T47D (cell line): ENCODE measurements at regions not wholly inside any gene's neighbourhood (a gene's known extent, or its start where the extent isn't known, plus 50 kb on each side); places are given as distances from the start of the nearest gene placed in this dataset.

Experiments
- DNase-seq, 2 experiments: peaks; one replicate each; pipeline versions ENCODE4 v3.0.0 to v3.0.0-alpha.2; 2011 to 2012; ENCODE audit warnings: low read depth in 1 of 2, low spot score in 1 of 2
- JUND ChIP-seq: IDR thresholded peaks from 2 replicates; pipeline ENCODE4 v1.6.1; 2012; ENCODE audit warnings: low read depth
- in situ Hi-C: cut with HindIII; loops from 2 replicates; pipeline ENCODE4 v1.10.0; 2016; ENCODE audit warnings: low sequenced_read_pairs, low pct_unique_long_range_greater_than_20kb

DNA sequence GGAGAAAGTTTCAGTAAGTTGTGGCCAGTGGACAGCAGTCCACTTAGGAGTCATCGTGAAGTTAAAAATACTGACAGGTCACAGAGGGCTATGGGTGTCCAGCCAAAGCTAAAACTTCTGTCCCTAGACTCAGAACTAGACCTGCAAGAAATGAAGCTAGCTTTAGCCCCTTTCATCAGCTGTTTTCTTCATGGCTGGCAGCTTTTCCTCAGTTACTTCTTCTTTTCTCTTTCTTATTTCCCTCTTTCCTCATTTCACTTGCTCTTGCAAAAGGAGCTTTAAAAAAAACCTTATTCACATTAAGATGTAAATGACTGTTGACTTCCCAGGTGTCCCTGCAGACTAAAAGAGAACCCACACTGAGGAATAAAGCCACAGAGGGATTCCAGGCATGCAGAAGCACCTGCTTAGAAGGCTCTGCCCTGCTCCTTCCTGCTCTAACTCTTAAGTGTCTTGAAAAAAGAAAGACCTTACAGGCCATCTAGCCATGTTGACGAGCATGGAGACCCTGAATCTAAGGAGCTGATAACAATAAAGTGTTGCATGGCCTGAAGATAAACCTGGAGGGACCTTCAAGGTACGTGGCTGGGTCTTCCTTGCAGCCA is 69.7 kb upstream of the CCND2 start:
- DNase-seq = no peak
- in situ Hi-C loops = no loop called here
- no peak for TF ChIP-seq JUND

DNA sequence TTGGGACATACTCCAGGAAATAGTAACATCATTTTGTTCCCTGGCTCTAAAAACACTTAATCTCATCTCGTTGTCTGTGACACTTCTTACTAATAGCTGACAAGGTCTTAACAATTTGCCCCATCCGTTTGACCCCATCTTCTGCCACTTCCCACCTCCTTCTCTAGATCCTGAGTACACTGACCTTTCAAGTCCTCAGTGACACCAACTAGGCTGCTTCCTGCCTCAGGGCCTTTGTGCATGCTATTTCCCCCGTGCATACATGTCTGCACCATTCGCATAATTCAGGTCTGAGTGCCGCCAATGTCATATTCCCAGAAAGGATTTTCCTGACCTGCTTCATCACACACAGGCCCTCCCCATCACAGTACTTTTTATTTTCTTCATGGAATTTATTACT is 70.6 kb upstream of the CCND2 start:
- no peak for DNase-seq

DNA sequence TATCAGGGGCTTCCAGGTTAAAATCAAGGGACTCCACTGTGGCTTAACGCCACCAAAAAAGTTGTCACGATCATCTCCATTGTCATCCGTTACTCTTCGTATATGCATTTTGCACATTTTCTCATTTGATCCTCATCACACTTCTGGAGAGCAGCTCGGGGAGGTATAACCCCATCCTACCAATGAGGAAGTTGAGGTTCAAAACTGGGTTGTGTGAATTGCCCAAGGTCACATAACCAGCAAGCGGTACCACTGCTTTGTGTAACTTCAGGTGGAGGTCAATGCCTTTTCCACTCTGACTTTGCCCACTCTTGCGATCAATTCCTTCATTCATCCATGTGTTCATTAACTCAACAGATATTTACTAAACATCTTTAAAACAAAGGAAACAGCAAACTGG is 71.1 kb upstream of the CCND2 start:
- no peak for DNase-seq
- in situ Hi-C loops = no loop called here

More for the DNA sequence above, 70.6 kb upstream of the CCND2 start:
- in situ Hi-C loops = no loop called here
- TF ChIP-seq JUND = no peak

DNA sequence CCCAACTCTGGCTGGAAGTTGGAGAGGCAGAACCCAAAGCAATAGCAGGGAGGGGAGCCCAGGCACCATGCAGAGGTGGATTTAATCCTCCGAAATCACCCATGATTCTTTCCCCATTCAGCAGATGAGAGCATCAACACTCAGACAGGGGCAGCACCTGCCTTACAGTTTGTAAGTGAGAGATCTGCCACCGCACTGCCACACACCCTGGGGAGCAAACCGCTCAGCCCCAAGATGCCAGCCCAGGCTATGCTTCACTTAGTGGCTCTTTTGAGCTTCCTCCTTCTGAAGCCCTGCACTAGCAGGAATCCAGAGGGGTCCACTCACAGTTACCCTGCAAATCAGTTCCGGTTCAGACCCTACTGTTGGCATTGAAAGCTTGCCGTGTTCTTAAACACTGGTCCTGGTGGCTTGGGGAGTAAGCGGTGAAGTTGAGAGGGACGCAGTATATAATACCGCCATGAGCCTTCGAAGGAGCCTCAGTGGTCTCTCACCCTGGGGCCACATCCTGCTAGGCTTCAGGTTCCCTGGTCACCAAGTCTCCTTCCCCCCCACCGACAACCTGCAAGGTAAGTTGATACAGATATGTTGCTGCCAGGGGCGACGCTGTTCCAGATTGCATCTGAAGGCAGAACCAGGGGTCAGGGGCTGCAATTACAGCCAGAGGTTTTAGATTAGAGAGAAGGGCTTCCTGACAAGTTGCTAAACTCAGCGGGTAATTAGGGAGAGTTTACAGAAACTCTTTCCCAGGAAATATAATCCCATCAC is 72.0 kb upstream of the CCND2 start:
- no peak for TF ChIP-seq JUND
- DNase-seq = no peak
- in situ Hi-C loops = no loop called here

More for the DNA sequence above, 71.1 kb upstream of the CCND2 start:
- TF ChIP-seq JUND = no peak

DNA sequence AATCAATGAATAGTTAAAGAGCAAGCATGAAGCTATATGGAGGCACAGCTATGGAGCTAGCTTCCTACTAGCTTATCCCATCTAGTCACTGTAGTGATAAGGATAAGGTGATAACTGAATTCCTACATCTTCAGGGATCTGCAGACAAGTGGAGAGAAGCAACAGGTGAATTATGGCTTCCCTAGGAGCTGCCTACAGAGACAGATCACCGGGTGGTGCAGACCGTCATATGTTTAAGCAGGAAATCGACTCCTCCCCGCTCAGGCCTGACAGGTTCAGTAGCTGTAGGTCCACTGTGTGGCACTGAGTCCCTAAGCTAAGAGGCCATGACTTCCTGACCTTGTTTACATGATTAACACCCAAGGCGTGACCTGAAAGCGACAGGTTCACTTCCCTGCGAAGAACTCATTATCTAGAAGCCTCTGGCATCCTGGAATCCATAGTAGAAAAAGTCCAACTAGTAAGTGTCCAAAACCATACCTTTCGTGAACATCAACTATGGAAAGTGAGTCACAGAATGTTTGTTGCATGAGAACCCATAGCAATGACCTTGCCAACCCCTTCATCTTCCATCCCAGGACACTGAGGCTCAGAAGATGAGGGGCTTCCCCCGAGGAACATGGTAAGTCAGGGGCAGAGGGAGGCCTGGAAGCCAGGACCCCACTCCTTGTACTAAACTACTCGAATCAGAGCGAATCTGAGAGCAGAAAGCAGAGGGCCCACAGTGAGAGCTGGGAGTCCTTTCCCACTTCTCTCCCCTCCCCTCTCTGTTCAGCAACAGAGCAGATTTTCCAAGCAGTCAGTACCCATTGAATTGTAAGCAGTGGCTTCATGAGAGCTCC is 75.4 kb upstream of the CCND2 start:
- in situ Hi-C loops = no loop called here
- no peak for DNase-seq
- TF ChIP-seq JUND = no peak

DNA sequence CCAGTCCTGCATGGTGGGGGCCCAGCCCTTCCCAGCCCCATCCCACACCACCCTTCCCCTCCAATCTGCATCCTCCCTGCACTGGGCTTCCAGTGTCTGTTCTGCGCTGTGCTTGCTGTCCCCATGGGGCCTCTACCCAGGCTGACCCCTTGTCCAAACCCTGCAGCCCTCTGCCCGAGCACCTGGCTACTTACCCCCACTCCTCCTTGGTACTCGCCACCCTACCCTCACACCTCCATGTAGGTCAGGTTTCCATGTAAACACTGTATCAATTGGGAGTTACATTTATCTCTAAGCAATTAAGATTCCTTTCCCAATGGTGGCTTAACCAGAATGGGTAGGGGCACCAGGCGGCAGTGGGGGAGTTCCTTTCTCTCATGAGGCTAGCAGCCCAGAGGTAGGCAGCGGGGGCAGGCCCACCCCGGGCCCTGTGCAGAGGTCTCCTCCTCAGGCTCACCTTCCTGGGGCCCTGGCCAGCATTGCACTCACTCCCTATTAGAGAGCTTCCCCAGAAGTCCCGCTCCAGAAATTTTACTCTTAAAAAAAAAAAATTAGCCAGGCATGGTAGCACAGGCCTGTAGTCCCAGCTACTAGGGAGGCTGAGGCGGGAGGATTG is 76.6 kb upstream of the CCND2 start:
- no peak for DNase-seq
- no peak for TF ChIP-seq JUND
- in situ Hi-C loops = no loop called here

DNA sequence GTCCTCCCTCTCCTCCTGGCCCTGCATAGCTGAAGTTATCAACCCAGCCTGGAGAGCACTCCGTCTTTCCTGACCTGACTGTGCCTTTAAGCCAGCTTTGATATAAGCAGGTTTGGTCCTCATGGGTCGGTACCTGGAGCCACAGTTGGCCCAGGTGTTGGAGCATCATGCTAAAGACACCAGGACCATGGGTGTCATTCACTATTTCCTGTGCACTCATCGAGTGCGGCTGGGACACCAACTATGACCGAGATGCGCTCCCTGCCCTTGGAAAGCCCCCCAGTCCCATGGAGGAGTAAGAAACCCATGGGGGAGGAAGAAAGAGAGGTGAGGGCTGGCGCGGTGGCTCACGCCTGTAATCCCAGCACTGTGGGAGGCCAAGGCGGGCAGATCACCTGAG is 78.9 kb upstream of the CCND2 start:
- no peak for TF ChIP-seq JUND
- DNase-seq = no peak
- in situ Hi-C loops = no loop called here

DNA sequence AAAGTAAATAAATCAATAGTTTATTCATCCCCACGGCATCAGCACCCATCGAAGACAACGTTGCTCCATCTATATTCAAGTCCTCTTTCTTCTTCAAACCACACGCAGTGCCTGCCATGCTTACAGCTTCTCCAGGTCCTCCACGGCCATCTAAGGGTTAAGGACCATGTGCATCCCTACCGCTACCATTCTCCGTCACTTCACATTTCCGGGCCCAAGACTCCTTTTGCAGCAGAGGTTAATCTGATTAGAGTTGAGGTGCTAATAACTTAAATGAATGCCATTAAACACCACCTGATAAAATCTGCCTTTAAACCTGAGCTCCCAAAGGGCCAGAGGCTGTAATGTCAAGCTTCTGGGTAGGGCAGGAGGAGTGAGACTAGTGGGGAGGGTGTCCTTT is 79.7 kb upstream of the CCND2 start:
- in situ Hi-C loops = no loop called here
- no peak for DNase-seq
- no peak for TF ChIP-seq JUND

DNA sequence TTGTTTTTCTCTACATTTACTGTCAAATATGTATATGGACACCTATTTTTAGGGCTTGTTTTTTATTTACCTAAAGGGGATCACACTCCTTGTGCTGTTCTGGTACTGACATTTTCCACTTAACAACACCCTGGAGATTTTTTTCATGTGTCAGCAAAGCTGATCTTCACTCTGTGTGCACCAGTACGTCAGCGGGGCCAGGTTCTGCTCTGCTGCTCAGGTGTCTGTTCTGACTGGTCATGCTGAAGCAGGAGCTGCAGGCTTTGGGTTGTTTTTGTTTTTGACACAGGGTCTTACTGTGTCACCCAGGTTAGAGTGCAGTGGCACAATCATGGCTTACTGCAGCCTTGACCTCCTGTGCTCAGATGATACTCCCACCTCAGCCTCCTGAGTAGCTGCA is 81.9 kb upstream of the CCND2 start:
- no peak for TF ChIP-seq JUND
- in situ Hi-C loops = no loop called here
- no peak for DNase-seq

DNA sequence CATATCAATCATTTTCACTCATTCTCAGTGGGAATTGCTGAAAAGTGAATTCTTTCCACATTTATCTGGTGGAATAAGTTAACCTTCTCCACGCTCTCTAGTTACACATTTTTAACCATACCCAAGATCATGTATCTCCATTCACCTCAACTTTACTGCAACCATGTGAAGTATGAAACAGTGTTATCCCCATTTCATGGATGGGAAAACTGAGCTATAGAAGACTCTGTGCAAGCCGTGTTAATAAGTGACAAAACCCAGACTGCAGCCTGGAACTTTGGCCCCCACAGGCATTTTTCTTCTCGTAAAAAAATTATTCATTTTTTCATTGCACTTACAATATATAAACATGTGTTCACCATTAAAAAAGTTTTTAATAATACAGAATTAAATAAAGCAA is 82.4 kb upstream of the CCND2 start:
- in situ Hi-C loops = no loop called here
- no peak for DNase-seq
- TF ChIP-seq JUND = no peak

DNA sequence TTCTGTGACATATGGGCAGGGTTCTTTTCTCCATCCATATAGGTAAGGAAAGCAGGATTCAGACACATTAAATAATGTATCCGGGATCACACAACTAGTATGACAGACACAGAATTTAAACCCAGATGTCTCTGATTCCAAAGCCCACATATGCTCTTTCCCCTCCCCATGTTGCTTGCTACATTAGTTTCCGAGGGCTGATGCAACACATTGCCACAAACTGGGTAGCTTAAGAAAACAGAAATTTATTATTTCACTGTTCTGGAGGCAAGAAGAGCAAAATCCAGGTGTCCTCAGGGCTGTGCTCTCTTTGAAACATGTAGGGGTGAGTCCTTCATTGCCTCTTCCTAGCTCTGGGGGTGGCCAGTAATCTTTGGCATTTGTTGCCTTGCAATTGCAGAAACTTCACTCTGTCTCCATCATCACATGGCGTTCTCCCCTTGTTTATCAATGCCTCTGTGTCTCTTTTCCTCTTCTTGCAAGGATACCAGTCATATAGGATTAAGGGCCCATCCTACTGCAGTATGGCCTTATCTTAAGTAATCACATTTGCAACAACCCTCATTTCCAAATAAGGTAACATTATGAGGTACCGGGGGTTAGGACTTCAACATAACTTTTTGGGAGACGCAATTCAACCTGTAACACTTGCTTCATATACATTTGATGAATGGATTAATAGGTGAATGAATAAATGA is 83.0 kb upstream of the CCND2 start:
- in situ Hi-C loops = no loop called here
- no peak for DNase-seq
- TF ChIP-seq JUND = no peak

DNA sequence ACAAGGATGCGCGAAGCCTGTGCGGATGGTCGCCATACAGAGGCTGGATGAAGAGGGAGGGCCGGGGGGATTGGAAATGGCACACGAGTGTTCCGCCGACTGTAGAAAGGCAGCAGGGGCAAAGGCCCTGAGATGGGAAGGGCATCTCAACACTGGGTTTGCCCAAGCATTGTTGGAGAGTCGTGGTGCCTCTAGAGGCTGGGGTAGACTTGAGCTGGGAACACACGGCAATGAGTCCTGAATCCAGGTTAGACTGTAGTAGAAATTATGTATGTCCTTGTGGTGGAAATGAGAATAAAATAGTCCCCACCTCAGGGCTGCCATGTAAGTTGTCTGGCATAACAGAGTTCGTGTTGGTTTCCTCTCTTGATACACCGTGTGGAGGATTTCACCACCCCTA is 83.8 kb upstream of the CCND2 start:
- no peak for DNase-seq
- in situ Hi-C loops = no loop called here
- no peak for TF ChIP-seq JUND
